Esophagus squamous epithelium (tissue), 4 donors: ENCODE measurements at regions not wholly inside any gene's neighbourhood (a gene's known extent, or its start where the extent isn't known, plus 50 kb on each side); places are given as distances from the start of the nearest gene placed in this dataset.

Experiments used
- POLR2A ChIP-seq, 4 donors: fragments of 450-650 bp; IDR thresholded peaks; one replicate each; pipeline ENCODE4 v1.6.1; 2017; ENCODE audit warnings: antibody characterized with exemption in 4 of 4, mild to moderate bottlenecking in 4 of 4, moderate library complexity in 3 of 4
- TF ChIP-seq, protein P1 (sequence below), 6 experiments: fragments of 450-650 bp in 4 of 6; fragments of 200-600 bp in 2 of 6; sonication (generic) in 2 of 6; IDR thresholded peaks; one replicate each; pipeline ENCODE4 v1.5.1; 2016 to 2019; ENCODE audit warnings: antibody characterized with exemption in 6 of 6, mild to moderate bottlenecking in 4 of 6, moderate library complexity in 4 of 6

DNA sequence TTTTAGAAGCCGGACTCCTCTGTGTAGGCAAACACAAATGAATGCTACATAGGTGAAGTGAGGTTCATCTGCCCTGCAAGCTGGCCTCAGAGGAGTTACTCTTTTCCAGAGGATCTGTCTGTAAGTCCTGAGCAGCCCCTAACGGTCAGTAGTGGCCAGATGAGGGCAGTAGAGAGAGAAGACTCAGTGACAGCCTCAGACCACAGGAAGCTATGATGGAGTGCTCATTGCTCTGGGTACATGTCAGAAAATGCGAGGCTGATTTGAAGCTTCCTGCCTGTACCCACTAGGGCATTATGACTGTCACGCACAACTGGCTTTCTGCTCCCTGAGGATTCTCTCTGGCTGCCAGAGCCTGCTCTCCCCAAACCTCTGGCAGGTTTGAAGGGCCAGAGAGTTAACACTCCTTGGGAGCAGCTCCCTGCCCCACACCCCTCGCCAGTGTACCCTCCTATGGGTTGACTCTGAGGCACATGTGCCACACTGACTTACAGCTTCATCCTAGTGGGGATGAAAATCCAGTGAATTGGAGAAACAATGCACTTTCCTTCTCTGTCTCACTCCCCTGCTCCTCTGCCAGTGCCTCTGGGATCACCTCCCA, 141.5 kb downstream of the GABRG2 start:
- TF ChIP-seq POLR2A (IDR thresholded peaks at IDR 0.05): no peak
- TF ChIP-seq, protein P1, sequence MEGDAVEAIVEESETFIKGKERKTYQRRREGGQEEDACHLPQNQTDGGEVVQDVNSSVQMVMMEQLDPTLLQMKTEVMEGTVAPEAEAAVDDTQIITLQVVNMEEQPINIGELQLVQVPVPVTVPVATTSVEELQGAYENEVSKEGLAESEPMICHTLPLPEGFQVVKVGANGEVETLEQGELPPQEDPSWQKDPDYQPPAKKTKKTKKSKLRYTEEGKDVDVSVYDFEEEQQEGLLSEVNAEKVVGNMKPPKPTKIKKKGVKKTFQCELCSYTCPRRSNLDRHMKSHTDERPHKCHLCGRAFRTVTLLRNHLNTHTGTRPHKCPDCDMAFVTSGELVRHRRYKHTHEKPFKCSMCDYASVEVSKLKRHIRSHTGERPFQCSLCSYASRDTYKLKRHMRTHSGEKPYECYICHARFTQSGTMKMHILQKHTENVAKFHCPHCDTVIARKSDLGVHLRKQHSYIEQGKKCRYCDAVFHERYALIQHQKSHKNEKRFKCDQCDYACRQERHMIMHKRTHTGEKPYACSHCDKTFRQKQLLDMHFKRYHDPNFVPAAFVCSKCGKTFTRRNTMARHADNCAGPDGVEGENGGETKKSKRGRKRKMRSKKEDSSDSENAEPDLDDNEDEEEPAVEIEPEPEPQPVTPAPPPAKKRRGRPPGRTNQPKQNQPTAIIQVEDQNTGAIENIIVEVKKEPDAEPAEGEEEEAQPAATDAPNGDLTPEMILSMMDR (IDR thresholded peaks at IDR 0.05): no peak
